HepG2 (cell line): ENCODE measurements at regions not wholly inside any gene's neighbourhood (a gene's known extent, or its start where the extent isn't known, plus 50 kb on each side); places are given as distances from the start of the nearest gene placed in this dataset.

Experiments
- BORCS8-MEF2B ChIP-seq: sonication (generic); formaldehyde crosslinking; IDR thresholded peaks from 2 replicates; pipeline ENCODE4 v1.8.0; 2022; ENCODE audit warnings: mild to moderate bottlenecking, missing genetic modification reagents
- CENPT ChIP-seq: sonication (generic); formaldehyde crosslinking; IDR thresholded peaks from 2 replicates; pipeline ENCODE4 v1.8.0; 2022; ENCODE audit warnings: low read depth, mild to moderate bottlenecking, moderate library complexity, missing genetic modification reagents
- HMG20A ChIP-seq: IDR thresholded peaks from 2 replicates; pipeline ENCODE4 v1.6.1; 2016; ENCODE audit warnings: borderline replicate concordance
- NR2F6 ChIP-seq, 2 experiments: IDR thresholded peaks; 2 replicates each; pipeline ENCODE4 v1.6.1; 2016; ENCODE audit warnings: antibody characterized with exemption in 1 of 2, mild to moderate bottlenecking in 1 of 2
- SSRP1 ChIP-seq: IDR thresholded peaks from 2 replicates; pipeline ENCODE4 v1.6.1; 2016; ENCODE audit warnings: control low read depth
- STAT5B ChIP-seq: sonication (generic); formaldehyde crosslinking; IDR thresholded peaks from 2 replicates; pipeline ENCODE4 v1.4.0; 2020; ENCODE audit warnings: missing genetic modification reagents
- ZBTB49 ChIP-seq: sonication (generic); formaldehyde crosslinking; IDR thresholded peaks from 2 replicates; pipeline ENCODE4 v1.4.0; 2020; ENCODE audit warnings: missing genetic modification reagents, borderline replicate concordance
- ZFP1 ChIP-seq: IDR thresholded peaks from 2 replicates; pipeline ENCODE4 v1.6.1; 2016
- ZFP90 ChIP-seq: sonication (generic); formaldehyde crosslinking; IDR thresholded peaks from 2 replicates; pipeline ENCODE4 v1.8.0; 2022; ENCODE audit warnings: missing genetic modification reagents, mild to moderate bottlenecking, inconsistent platforms, borderline replicate concordance
- ZMYM2 ChIP-seq: sonication (generic); formaldehyde crosslinking; IDR thresholded peaks from 2 replicates; pipeline ENCODE4 v1.8.0; 2022; ENCODE audit warnings: mild to moderate bottlenecking, missing genetic modification reagents
- ZNF225 ChIP-seq: sonication (generic); formaldehyde crosslinking; IDR thresholded peaks from 2 replicates; pipeline ENCODE4 v1.4.0; 2020; ENCODE audit warnings: mild to moderate bottlenecking, missing genetic modification reagents
- ZNF543 ChIP-seq: sonication (generic); formaldehyde crosslinking; IDR thresholded peaks from 2 replicates; pipeline ENCODE4 v1.4.0; 2020; ENCODE audit warnings: mild to moderate bottlenecking, missing genetic modification reagents
- ZNF609 ChIP-seq: sonication (generic); formaldehyde crosslinking; IDR thresholded peaks from 2 replicates; pipeline ENCODE4 v1.4.0; 2020; ENCODE audit warnings: mild to moderate bottlenecking, missing genetic modification reagents, borderline replicate concordance
- ZNF710 ChIP-seq: sonication (generic); formaldehyde crosslinking; IDR thresholded peaks from 2 replicates; pipeline ENCODE4 v1.5.0; 2020; ENCODE audit warnings: mild to moderate bottlenecking, missing genetic modification reagents, borderline replicate concordance
- ZZZ3 ChIP-seq: sonication (generic); formaldehyde crosslinking; IDR thresholded peaks from 2 replicates; pipeline ENCODE4 v1.4.0; 2020; ENCODE audit warnings: missing genetic modification reagents, mild to moderate bottlenecking, borderline replicate concordance
- TF ChIP-seq, protein P1 (sequence below): IDR thresholded peaks from 2 replicates; pipeline ENCODE4 v1.6.1; 2016; ENCODE audit warnings: missing compliant biosample characterization, missing genetic modification reagents, borderline replicate concordance
- TF ChIP-seq, protein P2 (sequence below): sonication (generic); formaldehyde crosslinking; IDR thresholded peaks from 2 replicates; pipeline ENCODE4 v1.5.0; 2020; ENCODE audit warnings: missing genetic modification reagents

DNA sequence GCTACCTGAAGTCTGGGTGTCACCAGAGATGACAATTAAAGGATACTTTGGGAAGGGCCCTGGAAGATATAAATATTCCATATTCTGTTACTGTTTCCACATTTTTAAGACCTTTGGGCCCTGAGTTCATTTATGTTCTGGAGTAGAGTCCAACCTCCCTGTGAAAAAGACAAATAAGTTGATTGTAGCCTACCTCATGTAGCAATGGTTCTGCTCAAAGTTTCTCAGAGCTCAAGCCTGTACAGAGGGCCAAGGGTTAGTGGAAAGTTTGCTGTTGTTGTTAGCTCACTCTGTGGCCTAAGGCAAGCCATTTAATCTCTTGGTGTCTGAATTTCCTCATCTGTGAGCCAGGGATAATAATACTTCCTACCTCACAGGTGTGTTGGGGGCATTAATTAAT lies 284.7 kb upstream of the DDHD1 start (continued):
- TF ChIP-seq, protein P1, sequence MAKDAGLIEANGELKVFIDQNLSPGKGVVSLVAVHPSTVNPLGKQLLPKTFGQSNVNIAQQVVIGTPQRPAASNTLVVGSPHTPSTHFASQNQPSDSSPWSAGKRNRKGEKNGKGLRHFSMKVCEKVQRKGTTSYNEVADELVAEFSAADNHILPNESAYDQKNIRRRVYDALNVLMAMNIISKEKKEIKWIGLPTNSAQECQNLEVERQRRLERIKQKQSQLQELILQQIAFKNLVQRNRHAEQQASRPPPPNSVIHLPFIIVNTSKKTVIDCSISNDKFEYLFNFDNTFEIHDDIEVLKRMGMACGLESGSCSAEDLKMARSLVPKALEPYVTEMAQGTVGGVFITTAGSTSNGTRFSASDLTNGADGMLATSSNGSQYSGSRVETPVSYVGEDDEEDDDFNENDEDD (CRISPR knock-in tag), result no peak
- TF ChIP-seq CENPT (CRISPR knock-in tag) (no peak), ZFP1 (CRISPR knock-in tag) (no peak), ZMYM2 (no peak; the same call in none of the 2 replicates), STAT5B (CRISPR knock-in tag) (no peak), ZZZ3 (CRISPR knock-in tag) (no peak), NR2F6 (IDR thresholded peaks at IDR 0.05) (peak; percentile 25; the same call in 1 of the 2 replicates), NR2F6 (CRISPR knock-in tag; IDR thresholded peaks at IDR 0.05) (no peak), BORCS8-MEF2B (CRISPR knock-in tag) (no peak), ZNF543 (CRISPR knock-in tag) (no peak), ZNF225 (CRISPR knock-in tag) (no peak), HMG20A (no peak), SSRP1 (CRISPR knock-in tag) (no peak), ZNF609 (peak; percentile 36; the same call in 1 of the 2 replicates), ZNF710 (CRISPR knock-in tag) (no peak), ZBTB49 (CRISPR knock-in tag) (no peak), ZFP90 (CRISPR knock-in tag) (no peak)
- TF ChIP-seq, protein P2, sequence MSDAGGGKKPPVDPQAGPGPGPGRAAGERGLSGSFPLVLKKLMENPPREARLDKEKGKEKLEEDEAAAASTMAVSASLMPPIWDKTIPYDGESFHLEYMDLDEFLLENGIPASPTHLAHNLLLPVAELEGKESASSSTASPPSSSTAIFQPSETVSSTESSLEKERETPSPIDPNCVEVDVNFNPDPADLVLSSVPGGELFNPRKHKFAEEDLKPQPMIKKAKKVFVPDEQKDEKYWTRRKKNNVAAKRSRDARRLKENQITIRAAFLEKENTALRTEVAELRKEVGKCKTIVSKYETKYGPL (CRISPR knock-in tag), result no peak
